ENCODE measurements at regions not wholly inside any gene's neighbourhood (a gene's known extent, or its start where the extent isn't known, plus 50 kb on each side); places are given as distances from the start of the nearest gene placed in this dataset.
A peak's percentile ranks its signal among the peaks of the same experiment; 100 is the strongest.
"Not testable (repeated sequence)": the region's sequence is repeated elsewhere in the genome, so short reads cannot be mapped to it uniquely, and the experiment has no call there.

- in situ Hi-C loops (cut with HindIII; ENCODE audit: low sequenced_read_pairs), result no loop called here
- DNase-seq (ENCODE audit: low spot score), result no peak
Observed at GRCh38 chr2:199216253-199216652, 241.5 kb downstream of the SATB2 start.

GRCh38 chr2:199207011-199207410 is 250.7 kb downstream of the SATB2 start:
- in situ Hi-C loops (cut with HindIII; ENCODE audit: low sequenced_read_pairs), result no loop called here
- DNase-seq (ENCODE audit: low spot score), result no peak

- peak; percentile 48 for DNase-seq (ENCODE audit: low spot score)
- in situ Hi-C loops (cut with HindIII; ENCODE audit: low sequenced_read_pairs), result no loop called here
Observed at GRCh38 chr2:199206536-199206935, 251.2 kb downstream of the SATB2 start.

- in situ Hi-C loops (cut with HindIII; ENCODE audit: low sequenced_read_pairs), result no loop called here
Observed at GRCh38 chr2:199202964-199203363, 254.8 kb downstream of the SATB2 start.

GRCh38 chr2:199201539-199201938 is 256.2 kb downstream of the SATB2 start:
- in situ Hi-C loops (cut with HindIII; ENCODE audit: low sequenced_read_pairs), result no loop called here
- no peak for DNase-seq (ENCODE audit: low spot score)

More at GRCh38 chr2:199202964-199203363, 254.8 kb downstream of the SATB2 start:
- no peak for DNase-seq (ENCODE audit: low spot score)

GRCh38 chr2:199199797-199200196 is 257.9 kb downstream of the SATB2 start:
- in situ Hi-C loops (cut with HindIII; ENCODE audit: low sequenced_read_pairs), result no loop called here
- DNase-seq (ENCODE audit: low spot score), result no peak

- in situ Hi-C loops (cut with HindIII; ENCODE audit: low sequenced_read_pairs), result no loop called here
- no peak for DNase-seq (ENCODE audit: low spot score)
Observed at GRCh38 chr2:199197448-199197847, 260.3 kb downstream of the SATB2 start.

GRCh38 chr2:199196686-199197085 is 261.1 kb downstream of the SATB2 start:
- in situ Hi-C loops (cut with HindIII; ENCODE audit: low sequenced_read_pairs), result no loop called here
- no peak for DNase-seq (ENCODE audit: low spot score)

- no peak for DNase-seq (ENCODE audit: low spot score)
- in situ Hi-C loops (cut with HindIII; ENCODE audit: low sequenced_read_pairs), result no loop called here
Observed at GRCh38 chr2:199195927-199196502, 261.7 kb downstream of the SATB2 start.

- DNase-seq (ENCODE audit: low spot score), result no peak
- in situ Hi-C loops (cut with HindIII; ENCODE audit: low sequenced_read_pairs), result no loop called here
Observed at GRCh38 chr2:199191461-199191860, 266.3 kb downstream of the SATB2 start.

- no peak for DNase-seq (ENCODE audit: low spot score)
- in situ Hi-C loops (cut with HindIII; ENCODE audit: low sequenced_read_pairs), result no loop called here
Observed at GRCh38 chr2:199189229-199189628, 268.5 kb downstream of the SATB2 start.

GRCh38 chr2:199186301-199186751 is 271.4 kb downstream of the SATB2 start:
- no peak for DNase-seq (ENCODE audit: low spot score)
- in situ Hi-C loops (cut with HindIII; ENCODE audit: low sequenced_read_pairs), result no loop called here

- in situ Hi-C loops (cut with HindIII; ENCODE audit: low sequenced_read_pairs); DNase-seq (ENCODE audit: low spot score): not testable (repeated sequence)
Observed at GRCh38 chr2:199185174-199185573, 272.6 kb downstream of the SATB2 start.

GRCh38 chr2:199163613-199164458 is 293.9 kb downstream of the SATB2 start:
- DNase-seq (ENCODE audit: low spot score), result no peak
- in situ Hi-C loops (cut with HindIII; ENCODE audit: low sequenced_read_pairs), result no loop called here

- in situ Hi-C loops (cut with HindIII; ENCODE audit: low sequenced_read_pairs), result no loop called here
- no peak for DNase-seq (ENCODE audit: low spot score)
Observed at GRCh38 chr2:199160677-199161465, 296.9 kb downstream of the SATB2 start.

GRCh38 chr2:199160081-199160480 is 297.7 kb downstream of the SATB2 start:
- in situ Hi-C loops (cut with HindIII; ENCODE audit: low sequenced_read_pairs), result no loop called here
- DNase-seq (ENCODE audit: low spot score), result no peak

GRCh38 chr2:199148076-199148845 is 309.5 kb downstream of the SATB2 start:
- DNase-seq (ENCODE audit: low spot score), result no peak

GRCh38 chr2:199147216-199147615 is 310.5 kb downstream of the SATB2 start:
- in situ Hi-C loops (cut with HindIII; ENCODE audit: low sequenced_read_pairs), result no loop called here
- no peak for DNase-seq (ENCODE audit: low spot score)

More at GRCh38 chr2:199148076-199148845, 309.5 kb downstream of the SATB2 start:
- in situ Hi-C loops (cut with HindIII; ENCODE audit: low sequenced_read_pairs), result no loop called here

- in situ Hi-C loops (cut with HindIII; ENCODE audit: low sequenced_read_pairs), result loop anchor here (5.0 kb wide), 1 partner anchor 57 kb away; no protein-coding TSS in a partner anchor
- DNase-seq (ENCODE audit: low spot score), result no peak
Observed at GRCh38 chr2:199144546-199144945, 313.2 kb downstream of the SATB2 start.
